H1 (cell line): ENCODE measurements at regions not wholly inside any gene's neighbourhood (a gene's known extent, or its start where the extent isn't known, plus 50 kb on each side); places are given as distances from the start of the nearest gene placed in this dataset.

ENCODE experiments used
- BRCA1 ChIP-seq: IDR thresholded peaks from 2 replicates; pipeline ENCODE4 v1.6.1; 2012; ENCODE audit warnings: low read depth, low read length, improper control_type of control experiment
- CBX5 ChIP-seq: fragments of 300-800, 300-1000 bp; sonication (generic); IDR thresholded peaks from 2 replicates; pipeline ENCODE4 v1.7.1; 2016; ENCODE audit warnings: antibody characterized with exemption, low read length, low read depth
- CTBP2 ChIP-seq: IDR thresholded peaks from 2 replicates; pipeline ENCODE4 v1.7.0; 2011; ENCODE audit warnings: borderline replicate concordance, mild to moderate bottlenecking, moderate library complexity, mixed read lengths, low read length; ENCODE audit not compliant: insufficient read depth, insufficient read length
- EP300 ChIP-seq, 2 experiments: IDR thresholded peaks; 1 replicate in 1 of 2; 2 replicates in 1 of 2; pipeline ENCODE4 v1.6.1; 2011 to 2012; ENCODE audit warnings: low read depth in 2 of 2, low read length in 2 of 2, mild to moderate bottlenecking in 2 of 2, borderline replicate concordance in 1 of 2, inconsistent platforms in 1 of 2, moderate library complexity in 1 of 2
- GTF2F1 ChIP-seq: IDR thresholded peaks from 2 replicates; pipeline ENCODE4 v1.6.1; 2012; ENCODE audit warnings: low read depth, low read length, improper control_type of control experiment, borderline replicate concordance
- POLR2A ChIP-seq, 2 experiments: IDR thresholded peaks; 1 replicate in 1 of 2; 2 replicates in 1 of 2; pipeline ENCODE4 v1.6.1; 2011; ENCODE audit warnings: low read depth in 2 of 2, low read length in 2 of 2, mild to moderate bottlenecking in 2 of 2; ENCODE audit errors: control extremely low read depth in 1 of 2
- POLR2AphosphoS5 ChIP-seq: IDR thresholded peaks from 2 replicates; pipeline ENCODE4 v1.6.1; 2011; ENCODE audit warnings: low read depth, low read length
- RAD21 ChIP-seq, 2 experiments: IDR thresholded peaks in 1 of 2; conservative IDR thresholded peaks in 1 of 2; 2 replicates each; pipeline ENCODE4 v1.6.1; 2011; ENCODE audit warnings: low read depth in 2 of 2, low read length in 2 of 2, improper control_type of control experiment in 1 of 2, inconsistent platforms in 1 of 2, mild to moderate bottlenecking in 1 of 2, moderate library complexity in 1 of 2
- RBBP5 ChIP-seq: IDR thresholded peaks from 2 replicates; pipeline ENCODE4 v1.7.1; 2012; ENCODE audit warnings: low read depth, mild to moderate bottlenecking, inconsistent platforms, low read length, moderate library complexity, borderline replicate concordance
- RXRA ChIP-seq: IDR thresholded peaks from 2 replicates; pipeline ENCODE4 v1.6.1; 2011; ENCODE audit warnings: low read depth, mild to moderate bottlenecking, low read length, moderate library complexity; ENCODE audit not compliant: insufficient read depth
- SUZ12 ChIP-seq: fragments of 200-600 bp; sonication (generic); IDR thresholded peaks from 2 replicates; pipeline ENCODE4 v1.6.1; 2012; ENCODE audit warnings: mild to moderate bottlenecking, inconsistent platforms, low read length, moderate library complexity, mixed read lengths
- YY1 ChIP-seq: IDR thresholded peaks from 2 replicates; pipeline ENCODE4 v1.6.1; 2011; ENCODE audit warnings: low read depth, mild to moderate bottlenecking, low read length
- ZNF274 ChIP-seq: IDR thresholded peaks from 2 replicates; pipeline ENCODE4 v1.7.0; 2012; ENCODE audit warnings: low read length, borderline replicate concordance; ENCODE audit errors: extremely low read depth
- TF ChIP-seq, protein P1 (sequence below), 3 experiments: IDR thresholded peaks; 1 replicate in 2 of 3; 2 replicates in 1 of 3; pipeline versions ENCODE4 v1.5.1 to v1.6.1; 2011; ENCODE audit warnings: low read length in 3 of 3, mild to moderate bottlenecking in 3 of 3, inconsistent platforms in 2 of 3, low read depth in 1 of 3, moderate library complexity in 1 of 3; ENCODE audit not compliant: insufficient read depth in 1 of 3; ENCODE audit errors: control extremely low read depth in 1 of 3

DNA sequence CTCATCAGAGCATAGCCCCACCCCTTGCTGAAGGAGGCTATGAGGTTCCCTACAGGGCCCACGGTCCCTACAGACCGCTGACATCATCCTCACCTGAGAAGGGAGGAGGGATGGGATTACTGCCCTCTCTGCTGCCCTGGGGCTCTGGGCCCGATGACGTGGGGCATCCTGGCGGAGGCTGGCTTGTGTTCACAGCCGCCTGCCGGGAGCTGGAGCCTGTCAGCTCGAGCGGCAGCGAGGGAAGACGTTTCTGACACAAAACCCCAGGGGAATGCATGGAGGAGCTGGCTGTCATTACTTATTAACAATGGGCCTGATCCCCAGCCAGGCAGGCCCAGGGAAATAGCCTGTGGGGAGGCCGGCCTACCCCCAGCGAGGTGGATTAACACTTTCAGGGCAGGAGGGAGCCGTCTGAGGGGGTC is 106.6 kb upstream of the ATP6AP2 start:
- TF ChIP-seq, protein P1, sequence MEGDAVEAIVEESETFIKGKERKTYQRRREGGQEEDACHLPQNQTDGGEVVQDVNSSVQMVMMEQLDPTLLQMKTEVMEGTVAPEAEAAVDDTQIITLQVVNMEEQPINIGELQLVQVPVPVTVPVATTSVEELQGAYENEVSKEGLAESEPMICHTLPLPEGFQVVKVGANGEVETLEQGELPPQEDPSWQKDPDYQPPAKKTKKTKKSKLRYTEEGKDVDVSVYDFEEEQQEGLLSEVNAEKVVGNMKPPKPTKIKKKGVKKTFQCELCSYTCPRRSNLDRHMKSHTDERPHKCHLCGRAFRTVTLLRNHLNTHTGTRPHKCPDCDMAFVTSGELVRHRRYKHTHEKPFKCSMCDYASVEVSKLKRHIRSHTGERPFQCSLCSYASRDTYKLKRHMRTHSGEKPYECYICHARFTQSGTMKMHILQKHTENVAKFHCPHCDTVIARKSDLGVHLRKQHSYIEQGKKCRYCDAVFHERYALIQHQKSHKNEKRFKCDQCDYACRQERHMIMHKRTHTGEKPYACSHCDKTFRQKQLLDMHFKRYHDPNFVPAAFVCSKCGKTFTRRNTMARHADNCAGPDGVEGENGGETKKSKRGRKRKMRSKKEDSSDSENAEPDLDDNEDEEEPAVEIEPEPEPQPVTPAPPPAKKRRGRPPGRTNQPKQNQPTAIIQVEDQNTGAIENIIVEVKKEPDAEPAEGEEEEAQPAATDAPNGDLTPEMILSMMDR (IDR thresholded peaks at IDR 0.05; ENCODE audit: control extremely low read depth in 1 of 3, insufficient read depth in 1 of 3, low read depth in 1 of 3, low read length in 3 of 3), result no peak
- TF ChIP-seq CTBP2, result no peak
- TF ChIP-seq EP300 (IDR thresholded peaks at IDR 0.05; ENCODE audit: borderline replicate concordance in 1 of 2, low read depth in 2 of 2, low read length in 2 of 2), result no peak
- TF ChIP-seq ZNF274, result no peak
- no peak for TF ChIP-seq RAD21 (IDR thresholded peaks at IDR 0.05 in 1 of 2, conservative IDR thresholded peaks at IDR 0.05 in 1 of 2; ENCODE audit: low read depth in 2 of 2, low read length in 2 of 2)
- TF ChIP-seq YY1, result no peak
- TF ChIP-seq GTF2F1, result no peak
- TF ChIP-seq BRCA1, result no peak
- no peak for TF ChIP-seq POLR2AphosphoS5
- TF ChIP-seq RBBP5, result 0 out of 2 replicates have a peak, but pooled peaks have one; percentile 41
- no peak for TF ChIP-seq RXRA
- no peak for TF ChIP-seq CBX5
- no peak for TF ChIP-seq POLR2A (IDR thresholded peaks at IDR 0.05; ENCODE audit: control extremely low read depth in 1 of 2, low read depth in 2 of 2, low read length in 2 of 2)
- no peak for TF ChIP-seq SUZ12
